H4 (cell line): ENCODE measurements at regions not wholly inside any gene's neighbourhood (a gene's known extent, or its start where the extent isn't known, plus 50 kb on each side); places are given as distances from the start of the nearest gene placed in this dataset.

Experiments
- DNase-seq: peaks from one replicate; pipeline ENCODE4 v3.0.0-alpha.2; 2015; ENCODE audit warnings: low spot score

GRCh38 chr9:135252980-135253304, 165.5 kb downstream of the OLFM1 start:
- DNase-seq = peak; percentile 40

- DNase-seq = peak; percentile 32
These were observed 166.0 kb downstream of the OLFM1 start for GRCh38 chr9:135253305-135254004.

- DNase-seq = no peak
These were observed 166.9 kb downstream of the OLFM1 start for GRCh38 chr9:135254176-135255032.

- no peak for DNase-seq
These were observed 167.8 kb downstream of the OLFM1 start for GRCh38 chr9:135255033-135255840.

GRCh38 chr9:135255841-135256580, 168.5 kb downstream of the OLFM1 start:
- DNase-seq = no peak

GRCh38 chr9:135256581-135257354, 169.3 kb downstream of the OLFM1 start:
- no peak for DNase-seq

GRCh38 chr9:135258461-135258860, 171.0 kb downstream of the OLFM1 start:
- DNase-seq = no peak

- no peak for DNase-seq
These were observed 171.8 kb downstream of the OLFM1 start for GRCh38 chr9:135259273-135259672.

GRCh38 chr9:135260221-135261180, 173.0 kb downstream of the OLFM1 start:
- DNase-seq = no peak

- DNase-seq = no peak
These were observed 174.8 kb downstream of the OLFM1 start for GRCh38 chr9:135262248-135262647.

- DNase-seq = no peak
These were observed 176.0 kb downstream of the OLFM1 start for GRCh38 chr9:135263511-135263910.

- no peak for DNase-seq
These were observed 178.5 kb downstream of the OLFM1 start for GRCh38 chr9:135265931-135266330.

GRCh38 chr9:135267191-135267809, 179.8 kb downstream of the OLFM1 start:
- DNase-seq = no peak

- no peak for DNase-seq
These were observed 180.6 kb downstream of the OLFM1 start for GRCh38 chr9:135268031-135268430.

GRCh38 chr9:135268981-135269380, 181.5 kb downstream of the OLFM1 start:
- no peak for DNase-seq

GRCh38 chr9:135269912-135270830, 182.7 kb downstream of the OLFM1 start:
- no peak for DNase-seq

GRCh38 chr9:135271425-135271824, 184.0 kb downstream of the OLFM1 start:
- DNase-seq = no peak

- no peak for DNase-seq
These were observed 185.1 kb downstream of the OLFM1 start for GRCh38 chr9:135272608-135273007.
